ENCODE measurements at regions not wholly inside any gene's neighbourhood (a gene's known extent, or its start where the extent isn't known, plus 50 kb on each side); places are given as distances from the start of the nearest gene placed in this dataset.

DNA sequence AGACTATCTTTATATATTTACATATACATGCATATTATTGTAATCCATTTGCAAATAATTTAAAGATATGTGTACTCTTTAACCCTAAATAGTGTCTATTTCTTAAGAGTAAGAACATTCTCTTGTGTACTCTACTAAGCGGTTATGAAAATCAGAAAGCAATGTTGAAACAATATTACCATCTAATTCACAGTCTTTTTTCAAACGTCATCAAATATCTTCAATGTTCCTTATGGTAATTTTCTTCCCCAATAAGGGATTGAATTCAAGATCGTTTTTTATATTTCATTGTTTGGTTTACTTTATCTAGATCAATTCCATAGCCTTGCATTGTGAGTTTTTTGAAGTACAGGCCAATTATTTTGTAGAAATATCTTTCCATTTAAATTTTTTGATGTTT lies 1647.4 kb upstream of the PRR20A start:
- intact Hi-C loops (cut with micrococcal nuclease), result no loop called here
- H3K36me3 Mint-ChIP-seq (ENCODE audit: low read depth), result no peaks in the 10 kb centered on the region
- H3K9me3 Mint-ChIP-seq, result peaks cover 12% of the 10 kb centered on the region
- CTCF ChIA-PET, result no interaction called here
- ATAC-seq, result no peak
- H3K27ac Mint-ChIP-seq, result no peak overlapping the region
- POLR2A ChIA-PET, result no interaction called here
- no peaks in the 10 kb centered on the region for H3K4me1 Mint-ChIP-seq (ENCODE audit: low read depth)
- no peaks in the 10 kb centered on the region for H3K27me3 Mint-ChIP-seq
- no peak for DNase-seq
- no peak overlapping the region for H3K4me3 Mint-ChIP-seq
- TF ChIP-seq, protein P1, sequence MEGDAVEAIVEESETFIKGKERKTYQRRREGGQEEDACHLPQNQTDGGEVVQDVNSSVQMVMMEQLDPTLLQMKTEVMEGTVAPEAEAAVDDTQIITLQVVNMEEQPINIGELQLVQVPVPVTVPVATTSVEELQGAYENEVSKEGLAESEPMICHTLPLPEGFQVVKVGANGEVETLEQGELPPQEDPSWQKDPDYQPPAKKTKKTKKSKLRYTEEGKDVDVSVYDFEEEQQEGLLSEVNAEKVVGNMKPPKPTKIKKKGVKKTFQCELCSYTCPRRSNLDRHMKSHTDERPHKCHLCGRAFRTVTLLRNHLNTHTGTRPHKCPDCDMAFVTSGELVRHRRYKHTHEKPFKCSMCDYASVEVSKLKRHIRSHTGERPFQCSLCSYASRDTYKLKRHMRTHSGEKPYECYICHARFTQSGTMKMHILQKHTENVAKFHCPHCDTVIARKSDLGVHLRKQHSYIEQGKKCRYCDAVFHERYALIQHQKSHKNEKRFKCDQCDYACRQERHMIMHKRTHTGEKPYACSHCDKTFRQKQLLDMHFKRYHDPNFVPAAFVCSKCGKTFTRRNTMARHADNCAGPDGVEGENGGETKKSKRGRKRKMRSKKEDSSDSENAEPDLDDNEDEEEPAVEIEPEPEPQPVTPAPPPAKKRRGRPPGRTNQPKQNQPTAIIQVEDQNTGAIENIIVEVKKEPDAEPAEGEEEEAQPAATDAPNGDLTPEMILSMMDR (IDR thresholded peaks at IDR 0.05), result no peak

DNA sequence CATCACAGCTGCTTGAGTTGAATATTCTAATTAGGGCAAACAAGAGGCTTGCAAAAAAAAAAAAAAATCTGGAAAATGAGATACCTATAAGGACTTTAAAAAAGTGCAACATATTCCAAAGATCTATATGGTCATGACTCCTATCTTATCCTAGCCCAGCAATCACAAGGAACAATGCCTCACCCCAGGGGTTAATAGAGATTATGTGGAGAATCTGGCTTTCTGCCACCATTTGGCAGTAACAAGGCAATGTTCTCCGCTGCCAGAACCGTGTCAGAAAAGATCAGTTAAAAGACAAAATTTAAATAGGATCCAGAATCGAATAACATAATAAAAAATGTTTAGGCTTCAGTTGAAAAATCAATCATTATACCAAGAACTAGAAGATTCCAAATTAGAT lies 1643.2 kb upstream of the PRR20A start:
- Mint-ChIP-seq H3K27me3 (no peaks in the 10 kb centered on the region), H3K36me3 (ENCODE audit: low read depth) (no peaks in the 10 kb centered on the region), H3K9me3 (peaks cover 20% of the 10 kb centered on the region), H3K4me1 (ENCODE audit: low read depth) (no peaks in the 10 kb centered on the region), H3K27ac (no peak overlapping the region), H3K4me3 (no peak overlapping the region)
- DNase-seq (no peak), ATAC-seq (no peak)
- CTCF ChIA-PET, result no interaction called here
- TF ChIP-seq, protein P1 (IDR thresholded peaks at IDR 0.05), result no peak
- POLR2A ChIA-PET, result no interaction called here
- intact Hi-C loops (cut with micrococcal nuclease), result no loop called here

DNA sequence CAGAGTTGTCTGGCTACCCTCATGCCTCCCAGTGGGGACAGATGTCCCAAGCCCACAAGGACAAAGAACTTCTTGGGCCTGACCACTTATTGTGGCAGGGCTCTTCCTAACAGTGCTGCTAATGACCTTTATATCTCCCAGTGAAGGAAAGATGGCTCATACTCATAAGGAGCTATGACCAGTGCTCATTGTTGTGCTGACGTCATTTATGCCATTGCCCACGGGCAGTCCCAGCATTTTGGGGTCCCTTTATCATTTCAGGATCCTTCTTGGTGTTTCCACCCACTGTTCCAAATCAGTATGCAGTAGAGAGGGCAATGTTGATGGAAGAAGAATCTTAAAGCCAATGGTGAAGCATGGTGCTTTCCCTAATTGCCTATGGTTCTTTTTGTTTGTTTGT lies 1640.0 kb upstream of the PRR20A start:
- no peak overlapping the region for H3K27ac Mint-ChIP-seq
- ChIA-PET POLR2A (no interaction called here), CTCF (no interaction called here)
- no peaks in the 10 kb centered on the region for H3K36me3 Mint-ChIP-seq (ENCODE audit: low read depth)
- intact Hi-C loops (cut with micrococcal nuclease), result no loop called here
- no peaks in the 10 kb centered on the region for H3K4me1 Mint-ChIP-seq (ENCODE audit: low read depth)
- H3K9me3 Mint-ChIP-seq, result peaks cover 27% of the 10 kb centered on the region
- DNase-seq (no peak), ATAC-seq (no peak)
- TF ChIP-seq, protein P1 (IDR thresholded peaks at IDR 0.05), result no peak
- no peak overlapping the region for H3K4me3 Mint-ChIP-seq
- no peaks in the 10 kb centered on the region for H3K27me3 Mint-ChIP-seq

DNA sequence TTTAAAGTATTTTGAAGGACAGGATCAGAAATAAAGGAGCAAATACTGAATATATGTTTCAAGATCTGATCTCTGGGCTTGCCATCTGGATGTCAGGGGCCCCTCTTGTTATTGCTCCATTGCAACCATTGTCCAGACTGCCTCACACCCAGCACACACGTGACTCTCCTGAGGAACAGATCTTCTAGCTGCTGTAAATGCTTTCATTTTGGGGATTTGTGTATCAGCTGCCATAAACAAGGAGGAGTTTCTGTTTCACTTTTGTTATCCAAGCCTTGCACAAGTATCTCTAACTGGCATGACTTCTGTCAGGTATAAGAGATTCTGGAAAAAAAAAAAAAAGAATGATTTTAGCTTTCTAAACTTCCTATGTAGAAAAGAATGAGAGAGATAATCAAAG lies 1624.1 kb upstream of the PRR20A start:
- Mint-ChIP-seq H3K4me1 (ENCODE audit: low read depth) (no peaks in the 10 kb centered on the region), H3K4me3 (no peak overlapping the region), H3K36me3 (ENCODE audit: low read depth) (no peaks in the 10 kb centered on the region), H3K27me3 (no peaks in the 10 kb centered on the region), H3K9me3 (peaks cover 11% of the 10 kb centered on the region), H3K27ac (no peak overlapping the region)
- POLR2A ChIA-PET, result no interaction called here
- CTCF ChIA-PET, result interaction anchor here (1.3 kb wide), 1 partner anchor 9 kb away, joined by 3 read pairs; no protein-coding TSS in a partner anchor
- no peak for ATAC-seq
- DNase-seq, result no peak
- intact Hi-C loops (cut with micrococcal nuclease), result no loop called here
- TF ChIP-seq, protein P1 (IDR thresholded peaks at IDR 0.05), result no peak

DNA sequence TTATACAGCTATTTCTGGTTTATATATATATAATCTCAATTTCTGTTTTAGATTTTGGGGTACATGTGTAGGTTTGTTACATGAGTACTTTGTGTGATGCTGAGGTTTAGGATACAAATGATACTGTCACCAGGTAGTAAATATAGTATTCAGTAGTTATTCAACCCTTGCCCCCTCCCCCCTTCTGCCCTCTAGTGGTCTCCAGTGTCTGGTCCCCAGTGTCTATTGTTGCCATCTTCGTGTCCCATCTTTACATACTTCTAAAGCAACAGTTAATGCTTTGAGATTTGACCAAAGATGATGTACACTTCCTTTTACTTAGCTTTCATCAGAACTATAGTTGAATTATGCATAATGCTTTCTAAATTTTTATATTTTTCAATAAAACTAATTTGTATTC lies 1623.4 kb upstream of the PRR20A start:
- intact Hi-C loops (cut with micrococcal nuclease), result no loop called here
- H3K4me1 Mint-ChIP-seq (ENCODE audit: low read depth), result no peaks in the 10 kb centered on the region
- no peak for ATAC-seq
- H3K27ac Mint-ChIP-seq, result no peak overlapping the region
- ChIA-PET POLR2A (no interaction called here), CTCF (interaction anchor here (1.3 to 1.6 kb wide), 2 partner anchors 8 to 25 kb away, joined by 3 read pairs; no protein-coding TSS in a partner anchor)
- peak; percentile 2 for DNase-seq
- no peaks in the 10 kb centered on the region for H3K36me3 Mint-ChIP-seq (ENCODE audit: low read depth)
- TF ChIP-seq, protein P1 (IDR thresholded peaks at IDR 0.05), result no peak
- H3K4me3 Mint-ChIP-seq, result no peak overlapping the region
- peaks cover 9% of the 10 kb centered on the region for H3K9me3 Mint-ChIP-seq
- H3K27me3 Mint-ChIP-seq, result no peaks in the 10 kb centered on the region
